ENCODE measurements at regions not wholly inside any gene's neighbourhood (a gene's known extent, or its start where the extent isn't known, plus 50 kb on each side); places are given as distances from the start of the nearest gene placed in this dataset.

DNA sequence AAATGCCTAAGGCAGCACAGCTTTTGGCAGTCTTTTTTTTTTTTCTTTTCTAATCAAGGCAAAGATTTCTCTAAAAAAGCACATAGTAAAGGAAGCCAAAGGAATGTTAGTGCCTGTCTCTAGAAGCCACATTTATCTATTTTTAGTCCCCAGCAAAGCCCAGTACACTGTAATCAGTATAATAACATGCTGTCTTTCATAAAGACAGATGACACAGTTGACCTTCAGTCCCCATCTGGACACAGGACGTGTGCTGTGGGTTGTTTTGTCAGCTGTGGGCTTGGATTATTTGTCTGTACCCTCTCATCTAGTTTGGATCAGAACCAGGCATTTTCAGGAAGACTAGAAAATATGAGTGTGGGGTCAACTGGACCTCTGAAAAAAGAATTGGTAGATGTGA, 110.4 kb upstream of the CTNNB1 start:
- H3K4me1 Mint-ChIP-seq: no peaks in the 10 kb centered on the region
- H3K9me3 Mint-ChIP-seq: peaks cover 0 to 9% (median 4%) of the 10 kb centered on the region in 7 donors
- H3K27me3 Mint-ChIP-seq (ENCODE audit: low read depth in 3 of 3): peaks cover 0 to 2% (median 2%) of the 10 kb centered on the region in 3 donors
- H3K27ac Mint-ChIP-seq: no peak overlapping the region
- no peaks in the 10 kb centered on the region for H3K9me3 ChIP-seq (replicated peaks in 1 of 2; ENCODE audit: control insufficient read depth in 1 of 2, insufficient read depth in 1 of 2, low read length in 2 of 2)
- H3K27ac ChIP-seq (ENCODE audit: low read depth in 1 of 2, low read length in 2 of 2): no peak overlapping the region
- H3K4me3 Mint-ChIP-seq: no peak overlapping the region
- H4K20me1 ChIP-seq (ENCODE audit: insufficient read depth, low read length): no peaks in the 10 kb centered on the region
- intact Hi-C loops (cut with micrococcal nuclease): no loop called here
- no peaks in the 10 kb centered on the region for H3K79me2 ChIP-seq (ENCODE audit: insufficient read depth, low read length)
- H3K4me3 ChIP-seq (replicated peaks in 1 of 3; ENCODE audit: low read depth in 2 of 3, low read length in 3 of 3): no peak overlapping the region
- H3K4me2 ChIP-seq (replicated peaks; ENCODE audit: extremely low read depth, low read length, poor library complexity, severe bottlenecking): no peak overlapping the region
- no peaks in the 10 kb centered on the region for H3K36me3 Mint-ChIP-seq
- no peak for TF ChIP-seq CTCF (IDR thresholded peaks at IDR 0.05)
- no peaks in the 10 kb centered on the region for H3K36me3 ChIP-seq (replicated peaks in 1 of 2; ENCODE audit: control insufficient read depth in 1 of 2, insufficient read depth in 2 of 2, low read length in 2 of 2)
- H3K4me1 ChIP-seq (ENCODE audit: control insufficient read depth in 1 of 2, insufficient read depth in 2 of 2, low read length in 2 of 2): no peaks in the 10 kb centered on the region
- H3K27me3 ChIP-seq (ENCODE audit: control insufficient read depth in 2 of 2, insufficient read depth in 2 of 2, low read length in 2 of 2): no peaks in the 10 kb centered on the region
- H2AFZ ChIP-seq (ENCODE audit: insufficient read depth, low read depth, low read length, poor library complexity, severe bottlenecking): no peak overlapping the region
- no peak for DNase-seq
- no CpG with 5 or more reads among the region's 1 CpG for WGBS (ENCODE audit: insufficient coverage)
- H3K9ac ChIP-seq (ENCODE audit: insufficient read depth, low read length, poor library complexity, severe bottlenecking): no peak overlapping the region

DNA sequence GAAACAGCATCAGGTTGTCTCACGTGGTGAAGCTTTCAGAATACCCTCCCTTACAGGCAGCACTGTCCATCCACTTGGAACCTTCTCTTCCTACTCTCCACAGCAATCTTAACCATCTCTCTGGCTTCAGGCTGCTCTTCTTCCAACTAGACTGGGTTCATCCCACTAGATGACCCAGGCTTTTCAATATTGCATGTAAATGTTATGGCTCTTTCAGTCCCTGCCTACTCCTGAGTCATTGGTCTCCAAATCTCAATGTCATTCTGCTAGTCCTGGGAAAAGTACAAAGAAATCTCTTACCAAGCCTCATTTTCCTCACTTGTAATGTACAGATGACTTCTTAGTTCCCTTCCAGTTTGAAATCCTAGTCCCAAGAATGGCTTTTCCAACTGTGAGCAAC, 109.7 kb upstream of the CTNNB1 start:
- H3K36me3 Mint-ChIP-seq: no peaks in the 10 kb centered on the region
- H3K4me3 Mint-ChIP-seq: no peak overlapping the region
- 89% methylated on average over 1 of the region's 1 CpG for WGBS (ENCODE audit: insufficient coverage)
- H3K4me2 ChIP-seq (replicated peaks; ENCODE audit: extremely low read depth, low read length, poor library complexity, severe bottlenecking): no peak overlapping the region
- no peak overlapping the region for H3K4me3 ChIP-seq (replicated peaks in 1 of 3; ENCODE audit: low read depth in 2 of 3, low read length in 3 of 3)
- no peak overlapping the region for H3K27ac ChIP-seq (ENCODE audit: low read depth in 1 of 2, low read length in 2 of 2)
- no peak overlapping the region for H3K9ac ChIP-seq (ENCODE audit: insufficient read depth, low read length, poor library complexity, severe bottlenecking)
- peaks cover 0 to 3% (median 2%) of the 10 kb centered on the region in 3 donors for H3K27me3 Mint-ChIP-seq (ENCODE audit: low read depth in 3 of 3)
- no peak for DNase-seq
- H3K27me3 ChIP-seq (ENCODE audit: control insufficient read depth in 2 of 2, insufficient read depth in 2 of 2, low read length in 2 of 2): no peaks in the 10 kb centered on the region
- H3K4me1 Mint-ChIP-seq: no peaks in the 10 kb centered on the region
- no peaks in the 10 kb centered on the region for H3K4me1 ChIP-seq (ENCODE audit: control insufficient read depth in 1 of 2, insufficient read depth in 2 of 2, low read length in 2 of 2)
- H3K9me3 Mint-ChIP-seq: peaks cover 0 to 9% (median 4%) of the 10 kb centered on the region in 7 donors
- TF ChIP-seq CTCF (IDR thresholded peaks at IDR 0.05): no peak
- H2AFZ ChIP-seq (ENCODE audit: insufficient read depth, low read depth, low read length, poor library complexity, severe bottlenecking): no peak overlapping the region
- H3K9me3 ChIP-seq (replicated peaks in 1 of 2; ENCODE audit: control insufficient read depth in 1 of 2, insufficient read depth in 1 of 2, low read length in 2 of 2): no peaks in the 10 kb centered on the region
- no peaks in the 10 kb centered on the region for H4K20me1 ChIP-seq (ENCODE audit: insufficient read depth, low read length)
- intact Hi-C loops (cut with micrococcal nuclease): no loop called here
- no peak overlapping the region for H3K27ac Mint-ChIP-seq
- no peaks in the 10 kb centered on the region for H3K36me3 ChIP-seq (replicated peaks in 1 of 2; ENCODE audit: control insufficient read depth in 1 of 2, insufficient read depth in 2 of 2, low read length in 2 of 2)
- no peaks in the 10 kb centered on the region for H3K79me2 ChIP-seq (ENCODE audit: insufficient read depth, low read length)

Data from CD14-positive monocyte (primary cell).